Stimulated activated CD4-positive, alpha-beta T cell treated with anti-CD3 and anti-CD28 coated beads, Interleukin-1b, Interleukin-23, amount 100 ng/mL, for 24 hours (primary cell): ENCODE measurements at regions not wholly inside any gene's neighbourhood (a gene's known extent, or its start where the extent isn't known, plus 50 kb on each side); places are given as distances from the start of the nearest gene placed in this dataset.
A peak's percentile ranks its signal among the peaks of the same experiment; 100 is the strongest.

Source experiments
- DNase-seq, 4 experiments: peaks; one replicate each; pipeline ENCODE4 v3.0.0-alpha.2; 2020; ENCODE audit warnings: low read depth in 4 of 4, low spot score in 1 of 4

GRCh38 chr1:193555662-193556441 lies 369.4 kb upstream of the B3GALT2 start:
- no peak for DNase-seq

- DNase-seq, result no peak
Measured at GRCh38 chr1:193553564-193553963, 367.2 kb upstream of the B3GALT2 start.

GRCh38 chr1:193552274-193552673 lies 365.9 kb upstream of the B3GALT2 start:
- DNase-seq, result no peak

- no peak for DNase-seq
Measured at GRCh38 chr1:193549081-193549480, 362.7 kb upstream of the B3GALT2 start.

- no peak for DNase-seq
Measured at GRCh38 chr1:193545171-193545570, 358.8 kb upstream of the B3GALT2 start.

GRCh38 chr1:193543259-193543658 lies 356.8 kb upstream of the B3GALT2 start:
- no peak for DNase-seq

GRCh38 chr1:193542690-193543089 lies 356.3 kb upstream of the B3GALT2 start:
- DNase-seq, result no peak

- DNase-seq, result no peak
Measured at GRCh38 chr1:193540511-193540910, 354.1 kb upstream of the B3GALT2 start.

GRCh38 chr1:193539731-193540459 lies 353.5 kb upstream of the B3GALT2 start:
- DNase-seq, result peak in 1 of 4 experiments; percentile 19

- peak in 1 of 4 experiments; percentile 10 for DNase-seq
Measured at GRCh38 chr1:193538680-193539079, 352.3 kb upstream of the B3GALT2 start.

GRCh38 chr1:193538003-193538354 lies 351.6 kb upstream of the B3GALT2 start:
- DNase-seq, result no peak

- DNase-seq, result peak; percentile 43 to 67 (median 51)
Measured at GRCh38 chr1:193537266-193538002, 351.0 kb upstream of the B3GALT2 start.

GRCh38 chr1:193533853-193534252 lies 347.4 kb upstream of the B3GALT2 start:
- no peak for DNase-seq

- no peak for DNase-seq
Measured at GRCh38 chr1:193525917-193526710, 339.7 kb upstream of the B3GALT2 start.

GRCh38 chr1:193525411-193525810 lies 339.0 kb upstream of the B3GALT2 start:
- no peak for DNase-seq

- no peak for DNase-seq
Measured at GRCh38 chr1:193524616-193525015, 338.2 kb upstream of the B3GALT2 start.

GRCh38 chr1:193524021-193524420 lies 337.6 kb upstream of the B3GALT2 start:
- DNase-seq, result no peak

- no peak for DNase-seq
Measured at GRCh38 chr1:193520472-193520871, 334.1 kb upstream of the B3GALT2 start.

GRCh38 chr1:193519922-193520321 lies 333.5 kb upstream of the B3GALT2 start:
- no peak for DNase-seq

GRCh38 chr1:193516755-193517388 lies 330.5 kb upstream of the B3GALT2 start:
- DNase-seq, result no peak

- DNase-seq, result no peak
Measured at GRCh38 chr1:193514397-193514796, 328.0 kb upstream of the B3GALT2 start.
